ENCODE measurements at regions not wholly inside any gene's neighbourhood (a gene's known extent, or its start where the extent isn't known, plus 50 kb on each side); places are given as distances from the start of the nearest gene placed in this dataset.
"Not testable (repeated sequence)": the region's sequence is repeated elsewhere in the genome, so short reads cannot be mapped to it uniquely, and the experiment has no call there.

GRCh38 chr5:116912221-116912620 lies 337.6 kb upstream of the SEMA6A start:
- DNase-seq: no peak

DNA sequence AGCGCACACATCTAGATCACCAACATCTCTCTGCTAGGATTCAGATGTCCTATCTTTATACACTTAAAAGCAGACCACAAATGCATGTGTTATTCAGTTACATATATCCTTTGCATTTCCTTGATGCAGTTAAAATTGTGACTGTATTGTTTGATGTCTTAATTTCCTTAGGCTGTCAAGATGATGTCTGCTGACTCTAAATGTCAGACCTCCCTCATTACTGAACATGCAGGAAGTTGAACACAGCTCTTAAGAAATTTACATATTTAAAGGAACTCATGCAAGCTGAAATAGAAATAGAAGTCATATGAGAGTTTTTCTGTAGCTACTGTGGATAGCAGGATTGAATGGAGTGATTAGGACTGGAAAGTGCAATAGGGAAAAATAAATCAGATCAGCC lies 336.5 kb upstream of the SEMA6A start:
- no peak for DNase-seq

DNA sequence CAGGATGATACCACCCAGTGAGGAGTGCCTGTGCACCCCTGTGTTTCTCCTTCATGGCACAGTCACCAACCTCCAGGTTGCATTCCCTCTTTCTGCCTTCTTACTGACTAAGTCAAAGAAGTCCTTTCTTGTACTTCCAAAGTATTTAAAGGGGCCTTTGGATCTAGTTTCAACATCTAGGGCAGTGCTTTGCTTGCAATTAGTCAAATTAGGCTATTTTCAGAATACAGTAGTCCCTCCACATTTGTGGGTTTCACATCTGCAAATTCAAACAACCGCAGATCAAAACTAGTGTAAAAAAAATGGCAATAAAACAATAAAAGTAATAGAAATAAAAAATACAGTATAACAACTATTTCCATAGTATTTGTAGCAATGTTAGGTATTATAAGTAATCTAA lies 333.9 kb upstream of the SEMA6A start:
- no peak for DNase-seq

GRCh38 chr5:116905885-116906284 lies 331.3 kb upstream of the SEMA6A start:
- no peak for DNase-seq

GRCh38 chr5:116900793-116901192 lies 326.2 kb upstream of the SEMA6A start:
- no peak for DNase-seq

- DNase-seq: no peak
These were observed 324.3 kb upstream of the SEMA6A start for GRCh38 chr5:116898917-116899316.

- DNase-seq: no peak
These were observed 322.7 kb upstream of the SEMA6A start for GRCh38 chr5:116897291-116897690.

- no peak for DNase-seq
These were observed 321.4 kb upstream of the SEMA6A start for GRCh38 chr5:116896001-116896400.

DNA sequence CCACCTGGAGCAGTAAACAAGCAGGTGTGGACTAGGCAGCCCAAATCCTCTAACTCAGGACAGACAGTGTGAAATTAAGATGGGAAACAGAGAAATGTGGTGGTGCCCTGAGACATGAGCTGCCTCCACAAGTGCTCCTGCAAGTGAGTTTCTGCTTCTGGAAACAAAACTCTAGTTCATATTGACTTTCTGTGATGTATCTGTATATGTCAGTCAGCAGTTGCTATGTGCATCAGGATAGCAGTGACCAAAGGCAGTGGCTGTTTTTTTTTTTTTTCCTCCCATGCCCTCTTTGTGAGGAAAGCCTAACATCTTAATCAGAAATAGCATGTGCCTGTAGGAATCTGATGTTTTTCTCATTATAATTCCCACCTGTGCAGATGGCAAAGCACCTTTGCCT lies 318.4 kb upstream of the SEMA6A start:
- DNase-seq: no peak

GRCh38 chr5:116887104-116887503 lies 312.5 kb upstream of the SEMA6A start:
- DNase-seq: no peak

GRCh38 chr5:116885825-116886224 lies 311.2 kb upstream of the SEMA6A start:
- no peak for DNase-seq

- no peak for DNase-seq
These were observed 309.3 kb upstream of the SEMA6A start for GRCh38 chr5:116883875-116884274.

- no peak for DNase-seq
These were observed 307.4 kb upstream of the SEMA6A start for GRCh38 chr5:116881921-116882531.

- no peak for DNase-seq
These were observed 306.0 kb upstream of the SEMA6A start for GRCh38 chr5:116880601-116881000.

- no peak for DNase-seq
These were observed 305.5 kb upstream of the SEMA6A start for GRCh38 chr5:116880150-116880549.

GRCh38 chr5:116876240-116876840 lies 301.7 kb upstream of the SEMA6A start:
- DNase-seq: no peak

- DNase-seq: no peak
These were observed 298.4 kb upstream of the SEMA6A start for GRCh38 chr5:116872986-116873385.

DNA sequence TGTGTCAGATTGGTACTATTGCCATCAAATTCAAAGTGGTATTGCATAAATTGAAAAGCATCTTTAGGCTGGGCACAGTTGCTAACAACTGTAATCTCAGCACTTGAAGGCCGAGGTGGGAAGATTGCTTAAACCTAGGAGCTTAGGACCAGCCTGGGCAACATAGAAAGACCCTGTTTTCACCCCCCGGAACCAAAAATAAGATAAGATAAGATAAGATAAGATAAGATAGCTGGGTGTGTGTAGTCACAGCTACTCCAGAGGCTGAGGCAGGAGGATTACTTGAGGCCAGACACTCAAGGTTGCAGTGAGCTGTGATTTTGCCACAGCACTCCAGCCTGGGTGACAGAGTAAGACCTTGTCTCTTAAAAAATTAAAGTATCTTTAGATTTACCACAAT lies 297.9 kb upstream of the SEMA6A start:
- DNase-seq: no peak

GRCh38 chr5:116867825-116868224 lies 293.2 kb upstream of the SEMA6A start:
- not testable (repeated sequence) for DNase-seq

- DNase-seq: no peak
These were observed 291.0 kb upstream of the SEMA6A start for GRCh38 chr5:116865651-116866050.

DNA sequence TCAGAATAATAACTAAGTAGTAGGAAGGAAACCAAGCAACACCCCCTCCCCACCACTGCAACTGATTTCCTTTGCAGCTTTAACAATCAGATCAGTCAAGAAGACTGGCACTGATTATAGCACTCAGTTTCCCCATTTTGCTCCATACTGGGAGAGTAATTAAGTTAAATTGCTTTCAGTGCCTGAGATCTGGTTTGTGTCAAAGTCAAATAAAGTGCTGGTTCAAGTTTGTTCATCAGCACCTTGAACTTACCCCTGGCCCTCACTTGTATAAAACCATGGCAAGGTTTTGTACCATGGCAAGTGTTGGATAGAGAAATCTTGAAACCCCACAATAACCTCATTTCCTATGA lies 290.2 kb upstream of the SEMA6A start:
- no peak for DNase-seq

- DNase-seq: no peak
These were observed 289.7 kb upstream of the SEMA6A start for GRCh38 chr5:116864157-116864837.

- DNase-seq: no peak
These were observed 288.2 kb upstream of the SEMA6A start for GRCh38 chr5:116862632-116863455.

- DNase-seq: no peak
These were observed 287.0 kb upstream of the SEMA6A start for GRCh38 chr5:116861666-116862065.
